HG03457 (cell line): ENCODE measurements at regions not wholly inside any gene's neighbourhood (a gene's known extent, or its start where the extent isn't known, plus 50 kb on each side); places are given as distances from the start of the nearest gene placed in this dataset.
"Not testable (repeated sequence)": the region's sequence is repeated elsewhere in the genome, so short reads cannot be mapped to it uniquely, and the experiment has no call there.

Experiments used
- ATAC-seq: cut with Tn5 transposase; IDR thresholded peaks from one replicate; pipeline ENCODE4 v1.9.1; 2021; ENCODE audit warnings: moderate number of reproducible peaks; ENCODE audit not compliant: unreplicated experiment

- no peak for ATAC-seq
These were observed 120.2 kb upstream of the CENPE start for GRCh38 chr4:103318327-103318726.

DNA sequence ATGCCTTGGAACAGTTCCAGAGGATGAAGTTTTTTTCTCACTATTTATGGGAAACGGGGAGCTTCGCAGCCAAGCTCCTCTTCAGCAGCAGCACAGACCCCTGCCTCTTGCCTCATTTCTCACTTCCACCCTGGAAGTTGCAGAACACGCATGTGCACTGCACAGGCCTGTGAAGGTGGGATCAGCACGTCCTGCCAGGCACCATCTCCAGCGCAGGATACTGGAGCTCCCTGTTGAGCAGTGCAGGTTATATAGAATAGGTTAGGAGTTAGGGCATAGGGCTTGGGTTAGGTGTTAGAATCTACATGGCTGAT, 110.1 kb upstream of the CENPE start:
- no peak for ATAC-seq

GRCh38 chr4:103307453-103308247, 109.5 kb upstream of the CENPE start:
- no peak for ATAC-seq

DNA sequence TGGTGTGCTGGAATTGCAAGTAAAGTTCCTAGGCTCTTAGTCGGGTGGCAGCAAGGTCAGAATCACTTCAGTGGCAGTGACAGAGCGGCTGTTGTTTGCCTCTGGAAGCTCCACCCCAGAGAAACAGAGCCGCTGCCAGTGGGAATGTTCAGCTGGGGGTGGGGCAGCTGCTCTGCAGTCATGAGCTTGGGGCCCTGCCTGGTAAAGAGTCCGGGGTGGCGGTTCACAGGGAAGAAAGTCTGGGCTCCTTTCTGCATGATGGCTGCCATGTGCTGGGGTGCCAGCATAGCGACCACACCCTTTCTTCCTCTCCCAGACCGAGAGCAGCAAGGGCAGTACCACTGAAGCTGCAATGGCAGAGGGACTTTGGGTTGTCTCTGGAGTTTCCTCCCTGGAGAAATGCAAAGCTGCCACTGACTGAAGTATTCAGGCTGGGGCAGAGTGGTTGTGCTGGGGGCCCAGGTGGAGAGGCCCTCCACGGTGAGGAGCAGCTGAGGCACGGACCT, 108.8 kb upstream of the CENPE start:
- ATAC-seq: no peak

GRCh38 chr4:103305355-103305754, 107.2 kb upstream of the CENPE start:
- ATAC-seq: no peak

DNA sequence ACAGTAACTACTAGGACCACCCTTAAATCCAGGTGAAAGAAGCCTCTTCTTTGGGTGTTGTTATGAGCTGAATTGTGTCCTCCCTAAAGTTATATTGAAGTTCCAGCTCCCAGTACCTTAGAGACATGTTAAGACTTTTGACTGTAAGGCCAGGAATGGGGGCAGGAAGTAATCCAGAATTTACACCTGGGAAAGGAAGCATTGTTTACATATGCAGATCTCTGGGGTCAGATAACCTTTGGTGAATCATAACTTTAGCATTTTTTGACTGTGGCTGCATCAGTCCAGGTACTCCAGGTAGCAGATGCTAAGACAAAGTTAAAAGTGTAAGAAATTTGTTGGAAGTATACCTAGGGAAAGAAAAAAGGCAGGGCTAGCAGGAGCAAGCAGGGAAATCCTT, 104.9 kb upstream of the CENPE start:
- no peak for ATAC-seq

DNA sequence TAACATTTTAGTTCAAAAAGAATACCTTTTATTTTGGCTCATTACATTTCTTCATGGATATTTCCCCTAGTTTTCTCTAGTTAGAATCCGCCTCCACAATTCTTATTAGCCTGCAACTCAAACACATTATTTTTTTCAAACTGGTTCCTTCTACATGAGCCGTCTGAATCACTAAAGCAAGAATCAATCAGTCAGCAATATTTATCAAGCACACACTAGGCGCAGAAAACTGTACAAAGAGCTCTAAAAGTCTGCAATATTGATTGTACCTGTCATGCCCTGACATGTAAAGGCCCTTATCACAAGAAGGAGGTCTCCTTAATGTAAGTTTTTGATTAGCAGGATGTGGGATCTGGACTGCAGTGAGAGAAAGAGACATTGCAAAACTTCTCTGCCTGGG, 94.8 kb upstream of the CENPE start:
- no peak for ATAC-seq

DNA sequence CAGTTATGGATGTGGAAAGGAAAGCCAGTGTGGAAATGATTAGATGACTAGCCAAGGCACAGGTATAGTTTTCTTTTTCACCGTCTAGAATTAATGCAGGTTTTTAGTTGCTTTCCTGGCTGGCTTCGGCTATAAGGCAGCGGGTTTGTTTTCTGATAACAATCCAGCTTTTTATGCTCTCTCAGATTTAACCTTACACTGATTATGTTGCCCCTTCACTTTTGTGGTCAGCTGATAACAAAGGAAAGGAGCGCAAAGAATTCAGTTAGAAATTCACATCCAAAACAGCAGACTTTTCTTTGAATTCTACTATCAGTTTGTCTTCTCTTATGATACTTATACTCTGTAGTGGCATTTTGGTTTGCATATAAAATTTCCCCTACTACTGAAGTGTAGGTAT, 94.2 kb upstream of the CENPE start:
- no peak for ATAC-seq

GRCh38 chr4:103289186-103289585, 91.0 kb upstream of the CENPE start:
- no peak for ATAC-seq

- ATAC-seq: no peak
These were observed 74.0 kb upstream of the CENPE start for GRCh38 chr4:103272174-103272573.

GRCh38 chr4:103268746-103269145, 70.6 kb upstream of the CENPE start:
- no peak for ATAC-seq

DNA sequence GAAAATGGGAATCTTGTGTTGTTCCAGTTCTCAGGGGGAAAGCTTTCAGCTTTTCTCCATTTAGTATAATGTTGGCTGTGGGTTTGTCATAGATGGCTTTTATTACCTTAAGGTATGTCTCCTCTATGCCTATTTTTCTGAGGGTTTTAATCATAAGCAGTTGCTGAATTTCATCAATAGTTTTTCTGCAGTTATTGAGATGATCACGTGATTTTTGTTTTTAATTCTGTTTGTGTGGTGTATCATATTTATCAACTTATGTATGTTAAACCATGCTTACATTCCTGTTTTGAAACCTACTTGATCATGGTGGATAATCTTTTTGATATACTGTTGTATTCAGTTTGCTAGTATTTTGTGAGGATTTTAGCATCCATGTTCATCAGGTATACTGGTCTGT, 66.8 kb upstream of the CENPE start:
- ATAC-seq: no peak

GRCh38 chr4:103256068-103256467, 57.9 kb upstream of the CENPE start:
- ATAC-seq: not testable (repeated sequence)
